SU-DHL-6 (cell line): ENCODE measurements at regions not wholly inside any gene's neighbourhood (a gene's known extent, or its start where the extent isn't known, plus 50 kb on each side); places are given as distances from the start of the nearest gene placed in this dataset.

ENCODE experiments used
- CTCF ChIP-seq: fragments of 200-600 bp; sonication (generic); IDR thresholded peaks from one replicate; pipeline ENCODE4 v1.5.1; 2017; ENCODE audit warnings: antibody characterized with exemption, mild to moderate bottlenecking, low read length, moderate library complexity; ENCODE audit not compliant: insufficient read depth, poor library complexity, severe bottlenecking
- EZH2phosphoT487 ChIP-seq: fragments of 200-600 bp; sonication (generic), shearing (Covaris generic); conservative IDR thresholded peaks from 2 replicates; pipeline ENCODE4 v1.6.1; 2018; ENCODE audit warnings: mild to moderate bottlenecking, antibody characterized with exemption, low read length, moderate library complexity, mixed read lengths

DNA sequence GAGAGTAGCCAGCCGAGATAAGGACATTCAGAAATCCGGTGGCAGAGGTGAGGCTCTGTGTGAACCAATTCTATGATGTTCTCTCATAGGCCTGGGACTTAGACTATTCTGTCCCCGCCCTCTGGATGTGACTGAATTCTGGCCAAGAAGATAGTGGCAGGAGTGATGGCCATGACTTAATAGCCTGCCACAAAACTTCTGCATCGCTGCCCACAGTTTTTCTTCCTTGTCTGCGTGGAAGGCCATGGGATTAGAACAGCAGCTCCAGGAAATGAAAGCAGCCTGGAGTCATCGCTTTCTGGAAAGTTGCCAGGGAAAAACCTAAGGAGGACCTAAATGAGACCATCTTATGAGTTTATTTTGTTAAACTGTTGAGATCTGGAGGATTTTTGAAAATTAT, 134.7 kb downstream of the F11 start:
- TF ChIP-seq CTCF (no peak), EZH2phosphoT487 (no peak)
